PC-3 (cell line): ENCODE measurements at regions not wholly inside any gene's neighbourhood (a gene's known extent, or its start where the extent isn't known, plus 50 kb on each side); places are given as distances from the start of the nearest gene placed in this dataset.
"Not testable (repeated sequence)": the region's sequence is repeated elsewhere in the genome, so short reads cannot be mapped to it uniquely, and the experiment has no call there.

ENCODE experiments used
- ATAC-seq: fragments of 200-7000 bp; cut with Tn5 transposase; 2 replicates; pipeline ENCODE4 v1.9.1; 2020; ENCODE audit warnings: mild to moderate bottlenecking, moderate library complexity
- BruUV-seq: library from RNA; stranded (reverse); fragments of 400-500 nt; replicated peaks from 2 replicates; lab custom pipeline; 2021; lab: Mats Ljungman, UMichigan
- CTCF ChIA-PET: fragments of 300-600 bp; sonication (Branson Sonifier 250); formaldehyde crosslinking; loops from one replicate; lab custom pipeline; 2022; ENCODE audit warnings: antibody characterized with exemption; lab: Charles Lee
- POLR2A ChIA-PET: fragments of 300-600 bp; sonication (Branson Sonifier 250); formaldehyde crosslinking; loops from one replicate; lab custom pipeline; 2022; ENCODE audit warnings: antibody characterized with exemption; ENCODE audit not compliant: unreplicated experiment; lab: Charles Lee
- DNase-seq: peaks from one replicate; pipeline ENCODE4 v3.0.0-alpha.2; 2015
- H2AFZ ChIP-seq: fragments of 300-600 bp; sonication (generic); 2 replicates; pipeline ENCODE4 v1.6.0; 2016; ENCODE audit warnings: antibody characterized with exemption, low read length
- H3F3A ChIP-seq: fragments of 300-600 bp; sonication (generic); one replicate; pipeline ENCODE4 v1.6.0; 2017; ENCODE audit warnings: antibody characterized with exemption, low read length, control low read depth, mild to moderate bottlenecking; ENCODE audit not compliant: unreplicated experiment
- H3K27ac ChIP-seq: fragments of 300-600 bp; sonication (generic); 2 replicates; pipeline ENCODE4 v1.5.1; 2016; ENCODE audit warnings: mild to moderate bottlenecking, low read length
- H3K27me3 ChIP-seq: fragments of 300-600 bp; sonication (generic); 2 replicates; pipeline ENCODE4 v1.6.1; 2016; ENCODE audit warnings: low read length, mixed read lengths
- H3K36me3 ChIP-seq: fragments of 300-600 bp; sonication (generic); 2 replicates; pipeline ENCODE4 v1.6.1; 2016; ENCODE audit warnings: low read depth, mixed run types, low read length, mixed read lengths
- H3K4me1 ChIP-seq: fragments of 300-600 bp; sonication (generic); 2 replicates; pipeline ENCODE4 v1.5.1; 2016; ENCODE audit warnings: low read length; ENCODE audit not compliant: insufficient read depth
- H3K4me2 ChIP-seq: fragments of 300-600 bp; sonication (generic); 2 replicates; pipeline ENCODE4 v1.6.0; 2016; ENCODE audit warnings: low read length
- H3K4me3 ChIP-seq: fragments of 300-600 bp; sonication (generic); 2 replicates; pipeline ENCODE4 v1.5.1; 2016; ENCODE audit warnings: mild to moderate bottlenecking, low read length, mixed read lengths
- H3K79me2 ChIP-seq: fragments of 300-600 bp; sonication (generic); 2 replicates; pipeline ENCODE4 v1.6.1; 2017; ENCODE audit warnings: low read length, mixed read lengths
- H3K9ac ChIP-seq: fragments of 300-600 bp; sonication (generic); 2 replicates; pipeline ENCODE4 v1.6.0; 2016; ENCODE audit warnings: mild to moderate bottlenecking, low read length
- H3K9me2 ChIP-seq: fragments of 300-600 bp; sonication (generic); replicated peaks from 2 replicates; pipeline ENCODE4 v1.6.1; 2016; ENCODE audit warnings: mixed run types, low read length, mixed read lengths
- H3K9me3 ChIP-seq: fragments of 300-600 bp; sonication (generic); 2 replicates; pipeline ENCODE4 v1.6.1; 2016; ENCODE audit warnings: low read length, mixed read lengths
- H4K20me1 ChIP-seq: fragments of 300-600 bp; sonication (generic); 2 replicates; pipeline ENCODE4 v1.6.1; 2016; ENCODE audit warnings: low read length, mixed read lengths
- EZH2 ChIP-seq: fragments of 300-600 bp; sonication (generic); IDR thresholded peaks from one replicate; pipeline ENCODE4 v1.6.1; 2017; ENCODE audit warnings: antibody characterized with exemption, mild to moderate bottlenecking, low read length; ENCODE audit not compliant: unreplicated experiment
- EZH2phosphoT487 ChIP-seq: fragments of 300-600 bp; sonication (generic); IDR thresholded peaks from 2 replicates; pipeline ENCODE4 v1.6.1; 2018; ENCODE audit warnings: mild to moderate bottlenecking, antibody characterized with exemption, low read length, borderline replicate concordance
- intact Hi-C: fragments of 100-400 bp; cut with micrococcal nuclease; formaldehyde crosslinking; loops from 2 replicates; pipeline ENCODE4 v1.9.0; 2023
- TF ChIP-seq, protein P1 (sequence below): fragments of 300-600 bp; sonication (generic); conservative IDR thresholded peaks from 2 replicates; pipeline ENCODE4 v1.5.1; 2017; ENCODE audit warnings: antibody characterized with exemption, low read depth, mild to moderate bottlenecking, low read length

DNA sequence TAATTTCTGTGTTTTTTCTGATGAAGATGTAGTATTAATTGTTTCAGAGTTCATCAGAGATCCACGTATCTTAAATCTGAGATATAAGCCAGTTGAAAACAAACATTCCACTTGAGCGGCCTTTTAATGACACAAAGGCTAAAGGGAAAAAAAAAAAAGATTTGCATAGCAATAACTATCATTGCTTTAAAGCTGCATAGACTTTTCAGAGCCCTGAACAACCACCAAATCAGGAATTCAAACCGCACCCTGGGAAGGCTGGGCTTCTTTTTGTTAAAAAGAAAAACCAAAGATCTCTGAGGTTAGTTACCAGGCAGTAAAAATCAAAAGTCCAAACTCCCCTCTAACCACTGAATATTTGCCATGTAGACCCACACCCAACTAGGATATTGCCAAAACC lies 206.0 kb downstream of the HHIP start:
- ChIA-PET POLR2A (no interaction called here), CTCF (no interaction called here)
- H3K9me2 ChIP-seq: no peaks in the 10 kb centered on the region
- H3K4me3 ChIP-seq: no peak overlapping the region
- H3K4me2 ChIP-seq: no peak overlapping the region
- ATAC-seq (no peak), DNase-seq (no peak)
- intact Hi-C loops: no loop called here
- TF ChIP-seq EZH2phosphoT487 (no peak), EZH2 (no peak)
- TF ChIP-seq, protein P1, sequence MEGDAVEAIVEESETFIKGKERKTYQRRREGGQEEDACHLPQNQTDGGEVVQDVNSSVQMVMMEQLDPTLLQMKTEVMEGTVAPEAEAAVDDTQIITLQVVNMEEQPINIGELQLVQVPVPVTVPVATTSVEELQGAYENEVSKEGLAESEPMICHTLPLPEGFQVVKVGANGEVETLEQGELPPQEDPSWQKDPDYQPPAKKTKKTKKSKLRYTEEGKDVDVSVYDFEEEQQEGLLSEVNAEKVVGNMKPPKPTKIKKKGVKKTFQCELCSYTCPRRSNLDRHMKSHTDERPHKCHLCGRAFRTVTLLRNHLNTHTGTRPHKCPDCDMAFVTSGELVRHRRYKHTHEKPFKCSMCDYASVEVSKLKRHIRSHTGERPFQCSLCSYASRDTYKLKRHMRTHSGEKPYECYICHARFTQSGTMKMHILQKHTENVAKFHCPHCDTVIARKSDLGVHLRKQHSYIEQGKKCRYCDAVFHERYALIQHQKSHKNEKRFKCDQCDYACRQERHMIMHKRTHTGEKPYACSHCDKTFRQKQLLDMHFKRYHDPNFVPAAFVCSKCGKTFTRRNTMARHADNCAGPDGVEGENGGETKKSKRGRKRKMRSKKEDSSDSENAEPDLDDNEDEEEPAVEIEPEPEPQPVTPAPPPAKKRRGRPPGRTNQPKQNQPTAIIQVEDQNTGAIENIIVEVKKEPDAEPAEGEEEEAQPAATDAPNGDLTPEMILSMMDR: no peak
- H3K9me3 ChIP-seq: no peaks in the 10 kb centered on the region
- H4K20me1 ChIP-seq: no peaks in the 10 kb centered on the region
- H3K27ac ChIP-seq: no peak overlapping the region
- no peak overlapping the region for H2AFZ ChIP-seq
- peaks cover 10% of the 10 kb centered on the region; the same call in 1 of the 2 replicates for H3K27me3 ChIP-seq
- no peaks in the 10 kb centered on the region for H3K4me1 ChIP-seq
- H3K9ac ChIP-seq: no peak overlapping the region
- H3K79me2 ChIP-seq: no peaks in the 10 kb centered on the region
- no peaks in the 10 kb centered on the region for H3F3A ChIP-seq
- no peaks in the 10 kb centered on the region for H3K36me3 ChIP-seq
- BruUV-seq: no TSS peak

DNA sequence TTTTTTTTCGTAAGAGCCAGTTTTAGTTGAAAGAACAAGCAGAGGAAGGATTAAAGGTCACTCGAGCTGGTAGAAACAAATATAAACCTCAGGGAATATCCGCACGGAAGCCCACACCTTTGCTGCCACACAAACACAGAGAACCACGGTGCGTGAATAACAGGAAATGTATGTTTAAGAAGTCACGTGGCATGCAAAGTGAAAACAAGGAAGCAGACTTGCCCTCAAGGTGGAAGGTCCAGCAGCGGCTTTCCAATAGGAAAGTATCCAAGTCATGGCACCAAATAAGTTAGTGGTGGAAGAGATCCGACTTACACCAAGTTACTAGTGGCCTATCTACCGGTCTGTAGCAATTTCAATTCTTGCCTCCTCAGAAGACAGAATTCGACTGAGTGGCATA lies 215.5 kb downstream of the HHIP start:
- Histone ChIP-seq H3K27ac (no peak overlapping the region), H3K9me2 (no peaks in the 10 kb centered on the region), H4K20me1 (no peaks in the 10 kb centered on the region), H3K4me3 (no peak overlapping the region), H3K4me1 (no peaks in the 10 kb centered on the region), H2AFZ (no peak overlapping the region), H3F3A (no peaks in the 10 kb centered on the region), H3K27me3 (no peaks in the 10 kb centered on the region), H3K4me2 (no peak overlapping the region), H3K79me2 (no peaks in the 10 kb centered on the region), H3K9me3 (no peaks in the 10 kb centered on the region), H3K9ac (no peak overlapping the region), H3K36me3 (no peaks in the 10 kb centered on the region)
- ATAC-seq (no peak), DNase-seq (no peak)
- ChIA-PET CTCF (no interaction called here), POLR2A (no interaction called here)
- intact Hi-C loops: no loop called here
- BruUV-seq: no TSS peak
- TF ChIP-seq EZH2phosphoT487 (no peak), EZH2 (no peak)
- TF ChIP-seq, protein P1: no peak

DNA sequence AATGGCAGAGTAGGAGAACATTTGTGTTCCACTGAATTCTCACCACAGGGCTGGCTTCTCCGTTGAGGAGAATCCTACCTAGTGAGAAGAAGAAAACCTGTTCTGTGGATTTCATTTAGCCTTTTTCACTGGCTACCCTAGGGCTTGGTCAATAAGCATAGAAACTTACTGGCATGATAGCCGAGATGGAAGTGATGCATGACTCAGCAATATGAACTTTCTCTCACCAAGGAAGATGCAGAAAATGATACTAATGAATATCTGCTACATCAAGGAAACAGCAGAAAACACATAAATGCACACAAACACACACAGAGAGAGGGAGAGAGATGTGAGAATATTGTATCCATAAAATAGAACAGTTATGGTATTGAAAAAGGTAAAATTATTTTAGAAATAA lies 216.3 kb downstream of the HHIP start:
- DNase-seq (no peak), ATAC-seq (no peak)
- Histone ChIP-seq H3K4me1 (no peaks in the 10 kb centered on the region), H3K4me2 (no peak overlapping the region), H3K36me3 (no peaks in the 10 kb centered on the region), H3K79me2 (no peaks in the 10 kb centered on the region), H3K27me3 (no peaks in the 10 kb centered on the region), H3K9me2 (no peaks in the 10 kb centered on the region), H3K9me3 (no peaks in the 10 kb centered on the region), H3K9ac (no peak overlapping the region), H3K27ac (no peak overlapping the region), H3K4me3 (no peak overlapping the region), H3F3A (no peaks in the 10 kb centered on the region), H2AFZ (no peak overlapping the region), H4K20me1 (no peaks in the 10 kb centered on the region)
- CTCF ChIA-PET: no interaction called here
- no TSS peak for BruUV-seq
- intact Hi-C loops: no loop called here
- POLR2A ChIA-PET: no interaction called here
- TF ChIP-seq EZH2: no peak
- TF ChIP-seq, protein P1: no peak
- no peak for TF ChIP-seq EZH2phosphoT487

DNA sequence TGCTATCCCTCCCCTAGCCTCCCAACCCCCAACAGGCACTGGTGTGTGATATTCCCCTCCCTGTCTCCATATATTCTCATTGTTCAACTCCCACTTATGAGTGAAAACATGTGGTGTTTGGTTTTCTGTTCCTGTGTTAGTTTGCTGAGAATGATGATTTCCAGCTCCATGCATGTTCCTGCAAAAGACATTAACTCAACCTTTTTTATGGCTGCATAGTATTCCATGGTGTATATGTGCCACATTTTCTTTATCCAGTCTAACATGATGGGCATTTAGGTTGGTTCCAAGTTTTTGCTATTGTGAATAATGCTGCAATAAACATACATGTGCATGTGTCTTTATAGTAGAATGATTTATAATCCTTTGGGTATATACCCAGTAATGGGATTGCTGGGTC lies 218.9 kb downstream of the HHIP start:
- H3F3A ChIP-seq, H3K36me3 ChIP-seq, H3K79me2 ChIP-seq, H3K4me2 ChIP-seq, BruUV-seq, intact Hi-C loops, ATAC-seq, H2AFZ ChIP-seq, H3K9me2 ChIP-seq, H4K20me1 ChIP-seq, H3K9me3 ChIP-seq, DNase-seq, CTCF ChIA-PET, H3K27me3 ChIP-seq, POLR2A ChIA-PET, H3K4me3 ChIP-seq, H3K27ac ChIP-seq, H3K4me1 ChIP-seq, H3K9ac ChIP-seq: not testable (repeated sequence)
